Coronary artery (tissue), 2 donors: ENCODE measurements at regions not wholly inside any gene's neighbourhood (a gene's known extent, or its start where the extent isn't known, plus 50 kb on each side); places are given as distances from the start of the nearest gene placed in this dataset.
"Not testable (repeated sequence)": the region's sequence is repeated elsewhere in the genome, so short reads cannot be mapped to it uniquely, and the experiment has no call there.

Source experiments
- DNase-seq: peaks from one replicate; pipeline ENCODE4 v3.0.0-alpha.2; 2017; ENCODE audit warnings: low spot score
- H3K27ac ChIP-seq, 2 donors: fragments of 200-600 bp; sonication (generic); one replicate each; pipeline ENCODE4 v1.5.1; 2016 to 2019
- H3K4me3 ChIP-seq: fragments of 200-600 bp; sonication (generic); 2 replicates; pipeline ENCODE4 v1.5.1; 2016; ENCODE audit warnings: mild to moderate bottlenecking, moderate library complexity
- CTCF ChIP-seq: fragments of 200-600 bp; sonication (generic); IDR thresholded peaks from one replicate; pipeline ENCODE4 v1.5.1; 2019; ENCODE audit warnings: antibody characterized with exemption

GRCh38 chr10:76621886-76622620 is 1015.6 kb downstream of the KCNMA1 start:
- no peak for DNase-seq
- no peak overlapping the region for H3K27ac ChIP-seq
- no peak for TF ChIP-seq CTCF
- no peak overlapping the region for H3K4me3 ChIP-seq

DNA sequence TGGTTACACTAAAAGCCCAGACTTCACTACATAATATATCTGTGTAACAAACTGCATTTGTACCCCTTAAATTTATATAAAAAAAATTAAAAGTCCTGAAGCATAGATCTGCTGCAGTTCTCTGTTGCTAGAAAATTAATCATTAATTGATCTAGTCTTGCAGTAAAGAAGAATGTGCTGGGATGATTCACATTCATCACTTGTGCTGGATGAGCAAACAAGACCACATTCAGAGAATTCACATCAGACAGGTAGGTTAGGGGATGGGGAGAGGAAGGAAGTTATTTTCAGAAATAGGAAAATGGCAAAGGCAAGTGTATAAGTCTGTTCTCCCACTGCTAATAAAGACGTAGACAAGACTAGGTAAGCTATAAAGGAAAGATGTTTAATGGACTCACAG is 1019.0 kb downstream of the KCNMA1 start:
- no peak for TF ChIP-seq CTCF
- no peak for DNase-seq
- H3K4me3 ChIP-seq = no peak overlapping the region
- H3K27ac ChIP-seq = no peak overlapping the region

DNA sequence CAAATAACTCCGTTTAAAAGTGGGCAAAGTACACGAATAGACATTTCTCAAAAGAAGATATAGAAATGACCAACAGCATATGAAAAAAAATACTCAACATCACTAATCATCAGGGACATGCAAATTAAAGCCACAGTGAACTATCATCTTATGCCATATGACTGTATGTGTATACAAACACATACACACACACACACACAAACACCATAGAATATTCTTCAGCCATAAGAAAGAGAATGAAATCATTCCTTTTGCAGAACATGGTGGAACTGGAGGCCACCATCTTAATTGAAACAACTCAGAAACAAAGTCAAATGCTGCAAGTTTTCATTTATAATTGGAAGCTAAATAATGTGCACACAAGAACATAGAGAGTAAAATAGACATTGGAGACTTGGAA is 1019.4 kb downstream of the KCNMA1 start:
- no peak overlapping the region for H3K4me3 ChIP-seq
- DNase-seq = no peak
- no peak for TF ChIP-seq CTCF
- H3K27ac ChIP-seq = no peak overlapping the region

DNA sequence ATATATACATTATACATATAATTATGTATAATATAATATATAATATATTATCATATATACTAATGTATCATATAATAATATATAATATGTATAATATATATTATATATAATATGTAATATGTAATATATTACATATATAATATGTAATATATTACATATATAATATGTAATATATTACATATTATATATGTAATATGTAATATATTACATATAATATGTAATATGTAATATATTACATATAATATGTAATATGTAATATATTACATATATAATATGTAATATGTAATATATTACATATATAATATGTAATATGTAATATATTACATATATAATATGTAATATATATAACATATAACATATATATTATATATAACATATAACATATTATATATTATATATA is 1020.9 kb downstream of the KCNMA1 start:
- H3K4me3 ChIP-seq = not testable (repeated sequence)

GRCh38 chr10:76615049-76615448 is 1022.6 kb downstream of the KCNMA1 start:
- TF ChIP-seq CTCF = no peak
- DNase-seq = no peak
- Histone ChIP-seq H3K4me3 (no peak overlapping the region), H3K27ac (no peak overlapping the region)

More for the DNA sequence above, 1020.9 kb downstream of the KCNMA1 start:
- not testable (repeated sequence) for DNase-seq, H3K27ac ChIP-seq
